ENCODE measurements at regions not wholly inside any gene's neighbourhood (a gene's known extent, or its start where the extent isn't known, plus 50 kb on each side); places are given as distances from the start of the nearest gene placed in this dataset.
A peak's percentile ranks its signal among the peaks of the same experiment; 100 is the strongest.

DNA sequence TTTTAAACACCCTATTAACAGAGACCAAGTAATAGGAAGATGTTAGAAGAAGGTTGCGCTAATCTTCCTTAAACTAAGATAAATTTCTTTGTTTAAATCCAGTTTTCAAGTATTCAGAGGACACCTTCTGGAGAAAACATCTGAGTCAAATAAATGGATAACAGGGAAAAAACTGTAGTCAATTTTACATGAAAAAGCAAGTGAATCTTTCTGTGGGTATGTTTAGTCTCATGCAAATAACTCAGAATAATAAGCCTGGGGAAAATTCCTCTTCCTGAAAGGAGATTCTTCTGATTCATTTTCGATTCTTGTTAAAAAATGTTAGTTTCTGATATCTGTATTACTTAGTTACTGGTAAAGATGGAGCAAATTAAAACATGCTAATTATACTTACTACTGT, 145.5 kb downstream of the CTH start:
- Mint-ChIP-seq H3K36me3 (no peaks in the 10 kb centered on the region), H3K4me1 (peaks cover 18% of the 10 kb centered on the region), H3K27ac (peak overlapping the region; percentile 4; the same call in 1 of the 2 replicates), H3K27me3 (ENCODE audit: low read depth) (no peaks in the 10 kb centered on the region), H3K4me3 (no peak overlapping the region), H3K9me3 (peaks cover 1% of the 10 kb centered on the region)
- ChIA-PET POLR2A (no interaction called here), CTCF (no interaction called here)
- DNase-seq (ENCODE audit: low spot score) (no peak), ATAC-seq (no peak)
- TF ChIP-seq SP1 (CRISPR knock-in tag; conservative IDR thresholded peaks at IDR 0.05) (no peak), FOXJ3 (CRISPR knock-in tag; IDR thresholded peaks at IDR 0.05; ENCODE audit: borderline replicate concordance) (no peak), ZNF121 (CRISPR knock-in tag; IDR thresholded peaks at IDR 0.05) (no peak), TCF7 (CRISPR knock-in tag; IDR thresholded peaks at IDR 0.05; ENCODE audit: low read depth) (no peak), PRRX2 (CRISPR knock-in tag; IDR thresholded peaks at IDR 0.05) (no peak), ZBTB21 (CRISPR knock-in tag; IDR thresholded peaks at IDR 0.05; ENCODE audit: borderline replicate concordance) (no peak)
- TF ChIP-seq, protein P1, sequence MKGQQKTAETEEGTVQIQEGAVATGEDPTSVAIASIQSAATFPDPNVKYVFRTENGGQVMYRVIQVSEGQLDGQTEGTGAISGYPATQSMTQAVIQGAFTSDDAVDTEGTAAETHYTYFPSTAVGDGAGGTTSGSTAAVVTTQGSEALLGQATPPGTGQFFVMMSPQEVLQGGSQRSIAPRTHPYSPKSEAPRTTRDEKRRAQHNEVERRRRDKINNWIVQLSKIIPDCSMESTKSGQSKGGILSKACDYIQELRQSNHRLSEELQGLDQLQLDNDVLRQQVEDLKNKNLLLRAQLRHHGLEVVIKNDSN (CRISPR knock-in tag; IDR thresholded peaks at IDR 0.05) = no peak
- TF ChIP-seq, protein P2, sequence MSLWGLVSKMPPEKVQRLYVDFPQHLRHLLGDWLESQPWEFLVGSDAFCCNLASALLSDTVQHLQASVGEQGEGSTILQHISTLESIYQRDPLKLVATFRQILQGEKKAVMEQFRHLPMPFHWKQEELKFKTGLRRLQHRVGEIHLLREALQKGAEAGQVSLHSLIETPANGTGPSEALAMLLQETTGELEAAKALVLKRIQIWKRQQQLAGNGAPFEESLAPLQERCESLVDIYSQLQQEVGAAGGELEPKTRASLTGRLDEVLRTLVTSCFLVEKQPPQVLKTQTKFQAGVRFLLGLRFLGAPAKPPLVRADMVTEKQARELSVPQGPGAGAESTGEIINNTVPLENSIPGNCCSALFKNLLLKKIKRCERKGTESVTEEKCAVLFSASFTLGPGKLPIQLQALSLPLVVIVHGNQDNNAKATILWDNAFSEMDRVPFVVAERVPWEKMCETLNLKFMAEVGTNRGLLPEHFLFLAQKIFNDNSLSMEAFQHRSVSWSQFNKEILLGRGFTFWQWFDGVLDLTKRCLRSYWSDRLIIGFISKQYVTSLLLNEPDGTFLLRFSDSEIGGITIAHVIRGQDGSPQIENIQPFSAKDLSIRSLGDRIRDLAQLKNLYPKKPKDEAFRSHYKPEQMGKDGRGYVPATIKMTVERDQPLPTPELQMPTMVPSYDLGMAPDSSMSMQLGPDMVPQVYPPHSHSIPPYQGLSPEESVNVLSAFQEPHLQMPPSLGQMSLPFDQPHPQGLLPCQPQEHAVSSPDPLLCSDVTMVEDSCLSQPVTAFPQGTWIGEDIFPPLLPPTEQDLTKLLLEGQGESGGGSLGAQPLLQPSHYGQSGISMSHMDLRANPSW (CRISPR knock-in tag; conservative IDR thresholded peaks at IDR 0.05; ENCODE audit: low read depth) = no peak

DNA sequence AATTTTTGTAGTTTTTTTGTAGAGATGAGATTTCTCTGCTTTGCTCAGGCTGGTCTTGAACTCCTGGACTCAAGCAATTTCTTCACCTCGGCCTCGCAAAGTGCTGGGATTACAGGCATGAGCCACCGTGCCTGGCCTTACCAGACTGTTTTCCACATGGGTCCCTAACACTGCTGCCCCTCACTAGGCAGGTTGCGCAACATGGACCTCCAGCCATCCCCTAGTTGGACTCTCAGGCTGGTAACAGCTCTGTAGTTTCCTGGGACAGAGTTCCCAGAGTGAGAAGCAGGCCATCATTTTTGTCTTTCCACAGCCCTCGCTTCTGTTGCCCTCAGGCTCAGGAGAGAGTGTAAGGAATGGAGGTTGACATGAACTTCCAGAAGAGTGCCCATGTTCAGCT, 156.1 kb downstream of the CTH start:
- no peaks in the 10 kb centered on the region for H3K36me3 Mint-ChIP-seq
- DNase-seq (ENCODE audit: low spot score) = no peak
- peaks cover 10% of the 10 kb centered on the region for H3K4me1 Mint-ChIP-seq
- no peaks in the 10 kb centered on the region for H3K9me3 Mint-ChIP-seq
- no peak for ATAC-seq
- ChIA-PET CTCF (no interaction called here), POLR2A (no interaction called here)
- no peaks in the 10 kb centered on the region for H3K27me3 Mint-ChIP-seq (ENCODE audit: low read depth)
- H3K4me3 Mint-ChIP-seq = no peak overlapping the region
- H3K27ac Mint-ChIP-seq = no peak overlapping the region
- TF ChIP-seq NFATC4 (CRISPR knock-in tag; IDR thresholded peaks at IDR 0.05) (no peak), RELA (CRISPR knock-in tag; IDR thresholded peaks at IDR 0.05; ENCODE audit: borderline replicate concordance) (no peak), IRF2 (CRISPR knock-in tag; IDR thresholded peaks at IDR 0.05; ENCODE audit: borderline replicate concordance, low read depth) (no peak), ETV6 (CRISPR knock-in tag; IDR thresholded peaks at IDR 0.05) (no peak), ZNF263 (CRISPR knock-in tag; IDR thresholded peaks at IDR 0.05; ENCODE audit: low read depth) (no peak), SMAD4 (CRISPR knock-in tag; IDR thresholded peaks at IDR 0.05) (no peak), EMX1 (CRISPR knock-in tag; IDR thresholded peaks at IDR 0.05) (no peak)
- TF ChIP-seq, protein P3, sequence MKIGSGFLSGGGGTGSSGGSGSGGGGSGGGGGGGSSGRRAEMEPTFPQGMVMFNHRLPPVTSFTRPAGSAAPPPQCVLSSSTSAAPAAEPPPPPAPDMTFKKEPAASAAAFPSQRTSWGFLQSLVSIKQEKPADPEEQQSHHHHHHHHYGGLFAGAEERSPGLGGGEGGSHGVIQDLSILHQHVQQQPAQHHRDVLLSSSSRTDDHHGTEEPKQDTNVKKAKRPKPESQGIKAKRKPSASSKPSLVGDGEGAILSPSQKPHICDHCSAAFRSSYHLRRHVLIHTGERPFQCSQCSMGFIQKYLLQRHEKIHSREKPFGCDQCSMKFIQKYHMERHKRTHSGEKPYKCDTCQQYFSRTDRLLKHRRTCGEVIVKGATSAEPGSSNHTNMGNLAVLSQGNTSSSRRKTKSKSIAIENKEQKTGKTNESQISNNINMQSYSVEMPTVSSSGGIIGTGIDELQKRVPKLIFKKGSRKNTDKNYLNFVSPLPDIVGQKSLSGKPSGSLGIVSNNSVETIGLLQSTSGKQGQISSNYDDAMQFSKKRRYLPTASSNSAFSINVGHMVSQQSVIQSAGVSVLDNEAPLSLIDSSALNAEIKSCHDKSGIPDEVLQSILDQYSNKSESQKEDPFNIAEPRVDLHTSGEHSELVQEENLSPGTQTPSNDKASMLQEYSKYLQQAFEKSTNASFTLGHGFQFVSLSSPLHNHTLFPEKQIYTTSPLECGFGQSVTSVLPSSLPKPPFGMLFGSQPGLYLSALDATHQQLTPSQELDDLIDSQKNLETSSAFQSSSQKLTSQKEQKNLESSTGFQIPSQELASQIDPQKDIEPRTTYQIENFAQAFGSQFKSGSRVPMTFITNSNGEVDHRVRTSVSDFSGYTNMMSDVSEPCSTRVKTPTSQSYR (CRISPR knock-in tag; IDR thresholded peaks at IDR 0.05) = no peak
- TF ChIP-seq, protein P4, sequence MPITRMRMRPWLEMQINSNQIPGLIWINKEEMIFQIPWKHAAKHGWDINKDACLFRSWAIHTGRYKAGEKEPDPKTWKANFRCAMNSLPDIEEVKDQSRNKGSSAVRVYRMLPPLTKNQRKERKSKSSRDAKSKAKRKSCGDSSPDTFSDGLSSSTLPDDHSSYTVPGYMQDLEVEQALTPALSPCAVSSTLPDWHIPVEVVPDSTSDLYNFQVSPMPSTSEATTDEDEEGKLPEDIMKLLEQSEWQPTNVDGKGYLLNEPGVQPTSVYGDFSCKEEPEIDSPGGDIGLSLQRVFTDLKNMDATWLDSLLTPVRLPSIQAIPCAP (CRISPR knock-in tag; IDR thresholded peaks at IDR 0.05) = no peak
- TF ChIP-seq, protein P5, sequence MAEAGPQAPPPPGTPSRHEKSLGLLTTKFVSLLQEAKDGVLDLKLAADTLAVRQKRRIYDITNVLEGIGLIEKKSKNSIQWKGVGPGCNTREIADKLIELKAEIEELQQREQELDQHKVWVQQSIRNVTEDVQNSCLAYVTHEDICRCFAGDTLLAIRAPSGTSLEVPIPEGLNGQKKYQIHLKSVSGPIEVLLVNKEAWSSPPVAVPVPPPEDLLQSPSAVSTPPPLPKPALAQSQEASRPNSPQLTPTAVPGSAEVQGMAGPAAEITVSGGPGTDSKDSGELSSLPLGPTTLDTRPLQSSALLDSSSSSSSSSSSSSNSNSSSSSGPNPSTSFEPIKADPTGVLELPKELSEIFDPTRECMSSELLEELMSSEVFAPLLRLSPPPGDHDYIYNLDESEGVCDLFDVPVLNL (CRISPR knock-in tag; IDR thresholded peaks at IDR 0.05; ENCODE audit: borderline replicate concordance, low read depth) = no peak
- TF ChIP-seq, protein P6, sequence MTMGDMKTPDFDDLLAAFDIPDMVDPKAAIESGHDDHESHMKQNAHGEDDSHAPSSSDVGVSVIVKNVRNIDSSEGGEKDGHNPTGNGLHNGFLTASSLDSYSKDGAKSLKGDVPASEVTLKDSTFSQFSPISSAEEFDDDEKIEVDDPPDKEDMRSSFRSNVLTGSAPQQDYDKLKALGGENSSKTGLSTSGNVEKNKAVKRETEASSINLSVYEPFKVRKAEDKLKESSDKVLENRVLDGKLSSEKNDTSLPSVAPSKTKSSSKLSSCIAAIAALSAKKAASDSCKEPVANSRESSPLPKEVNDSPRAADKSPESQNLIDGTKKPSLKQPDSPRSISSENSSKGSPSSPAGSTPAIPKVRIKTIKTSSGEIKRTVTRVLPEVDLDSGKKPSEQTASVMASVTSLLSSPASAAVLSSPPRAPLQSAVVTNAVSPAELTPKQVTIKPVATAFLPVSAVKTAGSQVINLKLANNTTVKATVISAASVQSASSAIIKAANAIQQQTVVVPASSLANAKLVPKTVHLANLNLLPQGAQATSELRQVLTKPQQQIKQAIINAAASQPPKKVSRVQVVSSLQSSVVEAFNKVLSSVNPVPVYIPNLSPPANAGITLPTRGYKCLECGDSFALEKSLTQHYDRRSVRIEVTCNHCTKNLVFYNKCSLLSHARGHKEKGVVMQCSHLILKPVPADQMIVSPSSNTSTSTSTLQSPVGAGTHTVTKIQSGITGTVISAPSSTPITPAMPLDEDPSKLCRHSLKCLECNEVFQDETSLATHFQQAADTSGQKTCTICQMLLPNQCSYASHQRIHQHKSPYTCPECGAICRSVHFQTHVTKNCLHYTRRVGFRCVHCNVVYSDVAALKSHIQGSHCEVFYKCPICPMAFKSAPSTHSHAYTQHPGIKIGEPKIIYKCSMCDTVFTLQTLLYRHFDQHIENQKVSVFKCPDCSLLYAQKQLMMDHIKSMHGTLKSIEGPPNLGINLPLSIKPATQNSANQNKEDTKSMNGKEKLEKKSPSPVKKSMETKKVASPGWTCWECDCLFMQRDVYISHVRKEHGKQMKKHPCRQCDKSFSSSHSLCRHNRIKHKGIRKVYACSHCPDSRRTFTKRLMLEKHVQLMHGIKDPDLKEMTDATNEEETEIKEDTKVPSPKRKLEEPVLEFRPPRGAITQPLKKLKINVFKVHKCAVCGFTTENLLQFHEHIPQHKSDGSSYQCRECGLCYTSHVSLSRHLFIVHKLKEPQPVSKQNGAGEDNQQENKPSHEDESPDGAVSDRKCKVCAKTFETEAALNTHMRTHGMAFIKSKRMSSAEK (CRISPR knock-in tag; IDR thresholded peaks at IDR 0.05; ENCODE audit: borderline replicate concordance) = no peak
- TF ChIP-seq, protein P7, sequence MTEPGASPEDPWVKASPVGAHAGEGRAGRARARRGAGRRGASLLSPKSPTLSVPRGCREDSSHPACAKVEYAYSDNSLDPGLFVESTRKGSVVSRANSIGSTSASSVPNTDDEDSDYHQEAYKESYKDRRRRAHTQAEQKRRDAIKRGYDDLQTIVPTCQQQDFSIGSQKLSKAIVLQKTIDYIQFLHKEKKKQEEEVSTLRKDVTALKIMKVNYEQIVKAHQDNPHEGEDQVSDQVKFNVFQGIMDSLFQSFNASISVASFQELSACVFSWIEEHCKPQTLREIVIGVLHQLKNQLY (CRISPR knock-in tag; IDR thresholded peaks at IDR 0.05) = no peak

Measured in WTC11 (cell line).